ENCODE measurements at regions not wholly inside any gene's neighbourhood (a gene's known extent, or its start where the extent isn't known, plus 50 kb on each side); places are given as distances from the start of the nearest gene placed in this dataset.
A peak's percentile ranks its signal among the peaks of the same experiment; 100 is the strongest.

DNA sequence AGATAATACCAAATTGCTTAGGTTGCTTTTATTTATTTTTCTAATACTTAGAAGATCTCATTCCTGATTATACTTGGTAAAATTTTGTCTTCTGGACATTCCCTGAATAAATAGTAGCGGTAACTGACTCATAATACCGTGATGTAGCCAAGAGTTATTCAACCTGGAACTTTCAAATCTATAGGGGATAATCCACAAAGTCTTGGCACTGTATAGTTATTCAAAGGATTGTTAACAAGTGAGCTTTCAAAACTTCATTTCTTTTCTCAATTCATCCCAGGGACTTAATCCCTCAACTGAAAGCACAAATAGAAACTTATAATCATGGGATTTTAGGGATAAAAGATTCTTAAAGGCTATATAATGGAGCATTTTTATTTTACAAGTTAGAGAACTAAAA, 1383.3 kb downstream of the FAM133A start:
- ATAC-seq (ENCODE audit: low read depth) = no peak
- H3K4me3 ChIP-seq (ENCODE audit: severe bottlenecking) = no peak overlapping the region
- no peaks in the 10 kb centered on the region for H3K36me3 ChIP-seq (ENCODE audit: low read depth)
- no peaks in the 10 kb centered on the region for H3K9me3 ChIP-seq (ENCODE audit: severe bottlenecking)
- H3K4me1 ChIP-seq (ENCODE audit: insufficient read depth, poor library complexity, severe bottlenecking) = peaks cover 5% of the 10 kb centered on the region
- no peak for DNase-seq (ENCODE audit: low spot score)
- TF ChIP-seq, protein P1, sequence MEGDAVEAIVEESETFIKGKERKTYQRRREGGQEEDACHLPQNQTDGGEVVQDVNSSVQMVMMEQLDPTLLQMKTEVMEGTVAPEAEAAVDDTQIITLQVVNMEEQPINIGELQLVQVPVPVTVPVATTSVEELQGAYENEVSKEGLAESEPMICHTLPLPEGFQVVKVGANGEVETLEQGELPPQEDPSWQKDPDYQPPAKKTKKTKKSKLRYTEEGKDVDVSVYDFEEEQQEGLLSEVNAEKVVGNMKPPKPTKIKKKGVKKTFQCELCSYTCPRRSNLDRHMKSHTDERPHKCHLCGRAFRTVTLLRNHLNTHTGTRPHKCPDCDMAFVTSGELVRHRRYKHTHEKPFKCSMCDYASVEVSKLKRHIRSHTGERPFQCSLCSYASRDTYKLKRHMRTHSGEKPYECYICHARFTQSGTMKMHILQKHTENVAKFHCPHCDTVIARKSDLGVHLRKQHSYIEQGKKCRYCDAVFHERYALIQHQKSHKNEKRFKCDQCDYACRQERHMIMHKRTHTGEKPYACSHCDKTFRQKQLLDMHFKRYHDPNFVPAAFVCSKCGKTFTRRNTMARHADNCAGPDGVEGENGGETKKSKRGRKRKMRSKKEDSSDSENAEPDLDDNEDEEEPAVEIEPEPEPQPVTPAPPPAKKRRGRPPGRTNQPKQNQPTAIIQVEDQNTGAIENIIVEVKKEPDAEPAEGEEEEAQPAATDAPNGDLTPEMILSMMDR (IDR thresholded peaks at IDR 0.05; ENCODE audit: poor library complexity, severe bottlenecking) = no peak
- H3K27ac ChIP-seq (ENCODE audit: poor library complexity, severe bottlenecking) = no peak overlapping the region
- H3K27me3 ChIP-seq (ENCODE audit: insufficient read depth, poor library complexity, severe bottlenecking) = no peaks in the 10 kb centered on the region

DNA sequence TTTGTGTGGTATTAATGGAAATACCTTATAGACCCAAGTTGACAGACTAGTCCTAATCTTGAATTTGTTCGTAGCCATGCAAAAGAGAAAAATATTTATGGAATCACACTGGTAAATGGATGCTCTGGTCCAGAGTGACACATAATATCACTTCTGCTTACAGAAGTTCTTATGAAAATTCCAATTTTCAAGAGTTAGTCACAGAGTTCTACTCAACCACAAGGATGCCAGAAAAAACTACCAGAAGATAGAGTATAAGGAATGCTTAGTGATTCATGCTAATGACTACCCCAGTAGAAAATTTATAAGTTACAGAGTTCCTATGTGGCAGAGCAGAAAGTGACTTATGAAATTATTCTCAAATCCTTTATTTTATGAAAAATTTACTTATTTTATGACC, 1384.8 kb downstream of the FAM133A start:
- Histone ChIP-seq H3K4me3 (ENCODE audit: severe bottlenecking) (no peak overlapping the region), H3K4me1 (ENCODE audit: insufficient read depth, poor library complexity, severe bottlenecking) (peaks cover 5% of the 10 kb centered on the region), H3K36me3 (ENCODE audit: low read depth) (no peaks in the 10 kb centered on the region), H3K27ac (ENCODE audit: poor library complexity, severe bottlenecking) (peak overlapping the region; percentile 55), H3K9me3 (ENCODE audit: severe bottlenecking) (no peaks in the 10 kb centered on the region), H3K27me3 (ENCODE audit: insufficient read depth, poor library complexity, severe bottlenecking) (no peaks in the 10 kb centered on the region)
- TF ChIP-seq, protein P1 (IDR thresholded peaks at IDR 0.05; ENCODE audit: poor library complexity, severe bottlenecking) = no peak
- peak; percentile 95 for ATAC-seq (ENCODE audit: low read depth)
- DNase-seq (ENCODE audit: low spot score) = no peak

DNA sequence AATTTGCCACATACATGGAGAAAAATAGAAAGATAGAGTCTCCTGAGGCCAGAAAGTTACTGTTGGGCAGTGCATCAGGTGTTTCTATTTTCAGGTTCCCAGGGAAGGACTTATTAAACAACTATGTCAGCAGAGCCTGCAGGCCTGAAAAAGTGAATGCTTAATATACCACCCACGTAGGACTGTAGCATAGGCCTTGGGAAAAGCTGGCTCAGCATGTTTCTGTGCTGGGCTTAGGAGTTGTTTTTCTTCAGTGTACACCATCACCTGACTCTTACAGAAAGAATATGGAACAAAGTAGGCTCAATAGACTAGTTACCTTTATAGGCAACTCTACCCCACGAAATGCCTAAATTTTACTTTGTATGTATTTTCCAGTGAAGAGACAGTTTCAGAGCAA, 1385.9 kb downstream of the FAM133A start:
- H3K27me3 ChIP-seq (ENCODE audit: insufficient read depth, poor library complexity, severe bottlenecking) = no peaks in the 10 kb centered on the region
- peak overlapping the region; percentile 55 for H3K27ac ChIP-seq (ENCODE audit: poor library complexity, severe bottlenecking)
- peaks cover 5% of the 10 kb centered on the region for H3K4me1 ChIP-seq (ENCODE audit: insufficient read depth, poor library complexity, severe bottlenecking)
- H3K9me3 ChIP-seq (ENCODE audit: severe bottlenecking) = no peaks in the 10 kb centered on the region
- H3K36me3 ChIP-seq (ENCODE audit: low read depth) = no peaks in the 10 kb centered on the region
- H3K4me3 ChIP-seq (ENCODE audit: severe bottlenecking) = no peak overlapping the region
- ATAC-seq (ENCODE audit: low read depth) (no peak), DNase-seq (ENCODE audit: low spot score) (no peak)
- TF ChIP-seq, protein P1 (IDR thresholded peaks at IDR 0.05; ENCODE audit: poor library complexity, severe bottlenecking) = no peak

DNA sequence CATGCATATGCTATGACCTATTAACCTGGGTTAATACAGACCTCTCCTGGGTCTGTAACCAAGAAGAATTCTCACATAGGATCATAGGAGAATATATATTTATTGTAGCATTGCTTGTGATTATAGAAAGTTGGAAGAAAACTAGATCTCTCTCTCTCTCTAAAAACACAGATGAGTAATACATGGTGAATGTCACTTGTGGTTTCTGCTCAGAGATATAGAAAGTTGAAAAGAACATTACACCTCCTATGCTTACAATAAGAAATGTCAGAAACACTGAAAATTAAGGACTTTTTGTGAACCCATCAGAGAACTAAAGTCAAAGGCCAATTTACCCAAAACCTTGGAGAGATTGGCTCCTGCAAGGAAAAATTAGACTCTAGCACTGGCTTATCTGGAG, 1389.5 kb downstream of the FAM133A start:
- DNase-seq (ENCODE audit: low spot score) (no peak), ATAC-seq (ENCODE audit: low read depth) (peak; percentile 48; the same call in 1 of the 3 replicates)
- TF ChIP-seq, protein P1 (IDR thresholded peaks at IDR 0.05; ENCODE audit: poor library complexity, severe bottlenecking) = no peak
- H3K27me3 ChIP-seq (ENCODE audit: insufficient read depth, poor library complexity, severe bottlenecking) = no peaks in the 10 kb centered on the region
- H3K27ac ChIP-seq (ENCODE audit: poor library complexity, severe bottlenecking) = no peak overlapping the region
- no peaks in the 10 kb centered on the region for H3K36me3 ChIP-seq (ENCODE audit: low read depth)
- H3K9me3 ChIP-seq (ENCODE audit: severe bottlenecking) = no peaks in the 10 kb centered on the region
- H3K4me1 ChIP-seq (ENCODE audit: insufficient read depth, poor library complexity, severe bottlenecking) = peaks cover 5% of the 10 kb centered on the region
- H3K4me3 ChIP-seq (ENCODE audit: severe bottlenecking) = no peak overlapping the region

DNA sequence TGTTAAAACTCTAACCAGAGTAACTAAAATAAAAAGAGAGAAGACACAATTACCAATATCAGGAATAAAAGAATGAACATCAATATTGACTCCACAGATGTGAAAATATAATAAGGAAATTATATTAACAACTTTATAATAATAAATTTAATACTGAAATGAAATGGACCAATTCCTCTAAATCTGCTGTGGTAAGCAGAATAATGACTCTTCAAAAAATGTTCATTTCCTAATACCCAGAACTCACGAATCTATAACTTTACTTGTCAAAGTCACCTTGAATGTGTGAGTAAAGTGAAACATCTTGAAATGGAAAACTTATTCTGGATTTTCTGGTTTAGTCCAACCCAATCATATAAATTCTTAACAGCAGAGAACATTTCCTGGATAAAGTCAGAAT, 1391.1 kb downstream of the FAM133A start:
- TF ChIP-seq, protein P1 (IDR thresholded peaks at IDR 0.05; ENCODE audit: poor library complexity, severe bottlenecking) = no peak
- no peak overlapping the region for H3K4me3 ChIP-seq (ENCODE audit: severe bottlenecking)

More for the DNA sequence above, 1391.1 kb downstream of the FAM133A start:
- Histone ChIP-seq H3K9me3 (ENCODE audit: severe bottlenecking) (no peaks in the 10 kb centered on the region), H3K36me3 (ENCODE audit: low read depth) (no peaks in the 10 kb centered on the region), H3K4me1 (ENCODE audit: insufficient read depth, poor library complexity, severe bottlenecking) (no peaks in the 10 kb centered on the region), H3K27me3 (ENCODE audit: insufficient read depth, poor library complexity, severe bottlenecking) (no peaks in the 10 kb centered on the region), H3K27ac (ENCODE audit: poor library complexity, severe bottlenecking) (no peak overlapping the region)
- DNase-seq (ENCODE audit: low spot score) (no peak), ATAC-seq (ENCODE audit: low read depth) (no peak)
